ENCODE measurements at regions not wholly inside any gene's neighbourhood (a gene's known extent, or its start where the extent isn't known, plus 50 kb on each side); places are given as distances from the start of the nearest gene placed in this dataset.

DNA sequence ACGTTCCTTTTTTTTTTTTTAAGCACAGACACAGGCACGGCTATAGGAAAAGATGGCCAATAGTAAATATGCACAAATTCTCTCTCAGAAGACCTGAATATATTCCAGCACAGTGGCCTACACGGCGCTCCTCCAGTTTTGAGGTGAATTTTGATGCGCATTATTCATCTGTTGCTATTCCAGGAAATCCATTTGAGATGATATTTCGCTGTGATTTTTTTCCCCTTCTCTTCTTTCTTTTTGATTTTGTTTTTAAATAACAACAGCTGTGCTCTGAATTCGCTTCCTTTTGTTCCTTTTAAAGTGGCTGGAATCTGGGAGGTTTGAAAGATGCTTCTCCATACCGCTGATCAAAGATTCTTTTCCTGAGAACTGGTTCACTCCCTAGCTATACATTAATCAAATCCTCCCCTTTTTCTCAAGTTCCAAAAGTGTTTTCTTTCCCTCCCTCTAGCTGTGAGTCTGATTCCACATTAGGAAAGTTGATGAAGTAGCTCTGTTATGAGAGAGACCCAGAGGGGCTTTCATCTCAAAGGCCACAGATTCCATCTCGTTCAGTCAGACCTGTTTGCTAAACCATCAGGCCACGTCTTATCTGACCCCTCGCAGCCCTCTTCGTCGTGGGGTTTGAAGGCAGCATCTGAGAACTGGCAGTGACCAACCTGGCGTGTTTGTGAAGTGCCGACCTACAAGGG lies 602.7 kb upstream of the NRP1 start:
- H3K27ac ChIP-seq (ENCODE audit: insufficient read depth in 1 of 2, low read depth in 1 of 2, low read length in 2 of 2, poor library complexity in 1 of 2, severe bottlenecking in 2 of 2): no peak overlapping the region
- DNase-seq: no peak
- H3K27me3 ChIP-seq (replicated peaks in 2 of 5; ENCODE audit: control insufficient read depth in 4 of 5, insufficient read depth in 5 of 5, low read length in 4 of 5): peaks cover 0 to 2% (median 0%) of the 10 kb centered on the region in 5 experiments
- POLR2A ChIA-PET: no interaction called here
- no peaks in the 10 kb centered on the region for H3K36me3 ChIP-seq (ENCODE audit: control insufficient read depth in 4 of 4, insufficient read depth in 4 of 4, low read length in 3 of 4)
- H3K4me1 ChIP-seq (ENCODE audit: control extremely low read depth in 1 of 4, control insufficient read depth in 4 of 4, insufficient read depth in 4 of 4, low read length in 3 of 4): no peaks in the 10 kb centered on the region
- H3K4me3 ChIP-seq (ENCODE audit: control insufficient read depth in 1 of 7, extremely low read depth in 1 of 7, insufficient read depth in 4 of 7, low read depth in 2 of 7, low read length in 6 of 7): no peak overlapping the region
- 73% methylated on average over 13 of the region's 15 CpGs for WGBS (ENCODE audit: insufficient coverage)
- CTCF ChIA-PET: interaction anchor here (0.6 kb wide), 1 partner anchor 654 kb away, joined by 3 read pairs; no protein-coding TSS in a partner anchor
- H3K9me3 ChIP-seq (ENCODE audit: control extremely low read depth in 1 of 5, control insufficient read depth in 4 of 5, insufficient read depth in 2 of 5, low read depth in 1 of 5, low read length in 4 of 5): no peaks in the 10 kb centered on the region

DNA sequence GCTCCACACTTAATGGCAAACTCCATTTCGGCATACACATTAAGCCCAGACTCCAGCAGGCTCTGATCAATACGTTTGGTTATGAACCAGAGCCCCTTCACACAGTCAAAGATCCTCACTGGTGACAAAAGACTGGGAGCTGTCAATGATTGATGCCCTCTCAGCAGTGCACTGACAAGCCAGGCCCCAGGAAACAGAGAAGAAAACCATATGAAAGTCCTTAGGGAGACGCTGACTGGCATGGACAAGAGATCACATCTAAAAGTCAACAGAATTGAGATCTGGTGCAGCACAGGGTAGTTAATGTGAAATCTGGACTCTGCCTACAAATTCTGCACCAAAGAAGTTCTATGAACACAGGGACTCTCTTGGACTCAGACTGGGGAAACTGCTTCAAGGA lies 600.9 kb upstream of the NRP1 start:
- no peak overlapping the region for H3K27ac ChIP-seq (ENCODE audit: insufficient read depth in 1 of 2, low read depth in 1 of 2, low read length in 2 of 2, poor library complexity in 1 of 2, severe bottlenecking in 2 of 2)
- no peak for DNase-seq
- H3K9me3 ChIP-seq (ENCODE audit: control extremely low read depth in 1 of 5, control insufficient read depth in 4 of 5, insufficient read depth in 2 of 5, low read depth in 1 of 5, low read length in 4 of 5): no peaks in the 10 kb centered on the region
- H3K4me1 ChIP-seq (ENCODE audit: control extremely low read depth in 1 of 4, control insufficient read depth in 4 of 4, insufficient read depth in 4 of 4, low read length in 3 of 4): no peaks in the 10 kb centered on the region
- no peak overlapping the region for H3K4me3 ChIP-seq (ENCODE audit: control insufficient read depth in 1 of 7, extremely low read depth in 1 of 7, insufficient read depth in 4 of 7, low read depth in 2 of 7, low read length in 6 of 7)
- ChIA-PET CTCF (no interaction called here), POLR2A (no interaction called here)
- peaks cover 0 to 2% (median 0%) of the 10 kb centered on the region in 5 experiments for H3K27me3 ChIP-seq (replicated peaks in 2 of 5; ENCODE audit: control insufficient read depth in 4 of 5, insufficient read depth in 5 of 5, low read length in 4 of 5)
- 100% methylated on average over 2 of the region's 3 CpGs for WGBS (ENCODE audit: insufficient coverage)
- H3K36me3 ChIP-seq (ENCODE audit: control insufficient read depth in 4 of 4, insufficient read depth in 4 of 4, low read length in 3 of 4): no peaks in the 10 kb centered on the region

DNA sequence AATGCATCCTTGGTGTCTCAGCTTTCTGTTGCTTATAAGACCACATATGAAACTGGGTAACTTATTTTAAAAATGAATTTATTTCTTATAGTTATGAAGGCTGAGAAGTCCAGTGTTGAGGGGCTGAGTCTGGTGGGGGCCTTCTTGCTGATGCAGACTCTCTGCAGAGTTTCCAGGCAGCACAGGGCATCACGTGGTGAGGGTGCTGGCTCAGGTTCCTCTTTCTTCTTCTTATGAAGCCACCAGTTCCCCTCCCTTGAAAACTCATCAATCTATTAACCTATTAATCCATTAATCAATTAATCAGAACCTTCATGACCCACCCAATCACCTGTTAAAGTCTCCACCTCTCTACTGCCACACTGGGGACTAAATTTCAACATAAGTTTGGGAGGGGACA lies 595.6 kb upstream of the NRP1 start:
- 20% methylated on average over 1 of the region's 1 CpG for WGBS (ENCODE audit: insufficient coverage)

DNA sequence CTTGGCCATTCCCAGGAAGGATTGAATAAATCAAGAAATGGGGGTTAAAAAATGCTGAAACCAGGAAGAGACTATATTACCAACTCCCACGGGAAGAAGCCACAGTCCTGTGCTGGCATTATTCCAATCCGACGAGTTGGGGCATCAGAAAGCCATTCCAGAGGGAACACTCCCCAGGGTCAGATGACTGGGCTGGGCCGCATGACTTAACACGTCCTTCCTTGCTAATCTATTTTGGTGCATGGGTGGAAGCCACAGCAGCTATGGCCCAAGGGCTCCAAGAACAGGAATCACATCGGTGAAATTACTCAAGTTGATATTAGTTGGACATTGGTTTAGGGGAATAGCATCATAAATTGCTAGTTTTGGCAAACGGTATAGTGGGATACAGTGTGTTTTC lies 592.9 kb upstream of the NRP1 start:
- Histone ChIP-seq H3K4me1 (ENCODE audit: control extremely low read depth in 1 of 4, control insufficient read depth in 4 of 4, insufficient read depth in 4 of 4, low read length in 3 of 4) (peaks cover 0 to 4% (median 0%) of the 10 kb centered on the region in 4 experiments), H3K27me3 (replicated peaks in 2 of 5; ENCODE audit: control insufficient read depth in 4 of 5, insufficient read depth in 5 of 5, low read length in 4 of 5) (peaks cover 0 to 3% (median 0%) of the 10 kb centered on the region in 5 experiments), H3K4me3 (ENCODE audit: control insufficient read depth in 1 of 7, extremely low read depth in 1 of 7, insufficient read depth in 4 of 7, low read depth in 2 of 7, low read length in 6 of 7) (no peak overlapping the region), H3K27ac (ENCODE audit: insufficient read depth in 1 of 2, low read depth in 1 of 2, low read length in 2 of 2, poor library complexity in 1 of 2, severe bottlenecking in 2 of 2) (no peak overlapping the region), H3K36me3 (ENCODE audit: control insufficient read depth in 4 of 4, insufficient read depth in 4 of 4, low read length in 3 of 4) (no peaks in the 10 kb centered on the region), H3K9me3 (ENCODE audit: control extremely low read depth in 1 of 5, control insufficient read depth in 4 of 5, insufficient read depth in 2 of 5, low read depth in 1 of 5, low read length in 4 of 5) (peaks cover 0 to 2% (median 0%) of the 10 kb centered on the region in 5 experiments)
- ChIA-PET CTCF (no interaction called here), POLR2A (no interaction called here)
- no peak for DNase-seq
- 88% methylated on average over 6 of the region's 7 CpGs for WGBS (ENCODE audit: insufficient coverage)

More for the DNA sequence above, 595.6 kb upstream of the NRP1 start:
- Histone ChIP-seq H3K9me3 (ENCODE audit: control extremely low read depth in 1 of 5, control insufficient read depth in 4 of 5, insufficient read depth in 2 of 5, low read depth in 1 of 5, low read length in 4 of 5) (no peaks in the 10 kb centered on the region), H3K27ac (ENCODE audit: insufficient read depth in 1 of 2, low read depth in 1 of 2, low read length in 2 of 2, poor library complexity in 1 of 2, severe bottlenecking in 2 of 2) (no peak overlapping the region), H3K36me3 (ENCODE audit: control insufficient read depth in 4 of 4, insufficient read depth in 4 of 4, low read length in 3 of 4) (no peaks in the 10 kb centered on the region), H3K27me3 (replicated peaks in 2 of 5; ENCODE audit: control insufficient read depth in 4 of 5, insufficient read depth in 5 of 5, low read length in 4 of 5) (no peaks in the 10 kb centered on the region), H3K4me3 (ENCODE audit: control insufficient read depth in 1 of 7, extremely low read depth in 1 of 7, insufficient read depth in 4 of 7, low read depth in 2 of 7, low read length in 6 of 7) (no peak overlapping the region), H3K4me1 (ENCODE audit: control extremely low read depth in 1 of 4, control insufficient read depth in 4 of 4, insufficient read depth in 4 of 4, low read length in 3 of 4) (peaks cover 0 to 4% (median 0%) of the 10 kb centered on the region in 4 experiments)
- peak in 2 of 3 donors; percentile 17 to 37 for DNase-seq
- ChIA-PET CTCF (interaction anchor here (0.6 kb wide), 1 partner anchor 41 kb away, joined by 3 read pairs; no protein-coding TSS in a partner anchor), POLR2A (no interaction called here)

- WGBS (ENCODE audit: insufficient coverage): 100% methylated on average over 2 of the region's 5 CpGs
These were observed 587.6 kb upstream of the NRP1 start for GRCh38 chr10:33921970-33922605.

GRCh38 chr10:33920351-33920750 lies 585.9 kb upstream of the NRP1 start:
- H3K4me3 ChIP-seq (ENCODE audit: control insufficient read depth in 1 of 7, extremely low read depth in 1 of 7, insufficient read depth in 4 of 7, low read depth in 2 of 7, low read length in 6 of 7): no peak overlapping the region
- no peaks in the 10 kb centered on the region for H3K36me3 ChIP-seq (ENCODE audit: control insufficient read depth in 4 of 4, insufficient read depth in 4 of 4, low read length in 3 of 4)
- H3K27ac ChIP-seq (ENCODE audit: insufficient read depth in 1 of 2, low read depth in 1 of 2, low read length in 2 of 2, poor library complexity in 1 of 2, severe bottlenecking in 2 of 2): no peak overlapping the region
- H3K9me3 ChIP-seq (ENCODE audit: control extremely low read depth in 1 of 5, control insufficient read depth in 4 of 5, insufficient read depth in 2 of 5, low read depth in 1 of 5, low read length in 4 of 5): peaks cover 0 to 10% (median 3%) of the 10 kb centered on the region in 5 experiments
- WGBS (ENCODE audit: insufficient coverage): 100% methylated on average over 1 of the region's 1 CpG
- ChIA-PET CTCF (no interaction called here), POLR2A (interaction anchor here (0.6 kb wide), 1 partner anchor 203 kb away, joined by 3 read pairs; no protein-coding TSS in a partner anchor)
- peaks cover 0 to 24% (median 2%) of the 10 kb centered on the region in 5 experiments for H3K27me3 ChIP-seq (replicated peaks in 2 of 5; ENCODE audit: control insufficient read depth in 4 of 5, insufficient read depth in 5 of 5, low read length in 4 of 5)
- no peak for DNase-seq
- H3K4me1 ChIP-seq (ENCODE audit: control extremely low read depth in 1 of 4, control insufficient read depth in 4 of 4, insufficient read depth in 4 of 4, low read length in 3 of 4): no peaks in the 10 kb centered on the region

More at GRCh38 chr10:33921970-33922605, 587.6 kb upstream of the NRP1 start:
- Histone ChIP-seq H3K36me3 (ENCODE audit: control insufficient read depth in 4 of 4, insufficient read depth in 4 of 4, low read length in 3 of 4) (no peaks in the 10 kb centered on the region), H3K27ac (ENCODE audit: insufficient read depth in 1 of 2, low read depth in 1 of 2, low read length in 2 of 2, poor library complexity in 1 of 2, severe bottlenecking in 2 of 2) (no peak overlapping the region), H3K4me3 (ENCODE audit: control insufficient read depth in 1 of 7, extremely low read depth in 1 of 7, insufficient read depth in 4 of 7, low read depth in 2 of 7, low read length in 6 of 7) (no peak overlapping the region), H3K27me3 (replicated peaks in 2 of 5; ENCODE audit: control insufficient read depth in 4 of 5, insufficient read depth in 5 of 5, low read length in 4 of 5) (peaks cover 0 to 19% (median 2%) of the 10 kb centered on the region in 5 experiments), H3K9me3 (ENCODE audit: control extremely low read depth in 1 of 5, control insufficient read depth in 4 of 5, insufficient read depth in 2 of 5, low read depth in 1 of 5, low read length in 4 of 5) (peaks cover 0 to 10% (median 3%) of the 10 kb centered on the region in 5 experiments), H3K4me1 (ENCODE audit: control extremely low read depth in 1 of 4, control insufficient read depth in 4 of 4, insufficient read depth in 4 of 4, low read length in 3 of 4) (no peaks in the 10 kb centered on the region)
- ChIA-PET CTCF (no interaction called here), POLR2A (no interaction called here)
- peak in 1 of 3 donors; percentile 5 for DNase-seq

- 80% methylated on average over 1 of the region's 1 CpG for WGBS (ENCODE audit: insufficient coverage)
- Histone ChIP-seq H3K36me3 (ENCODE audit: control insufficient read depth in 4 of 4, insufficient read depth in 4 of 4, low read length in 3 of 4) (no peaks in the 10 kb centered on the region), H3K27me3 (replicated peaks in 2 of 5; ENCODE audit: control insufficient read depth in 4 of 5, insufficient read depth in 5 of 5, low read length in 4 of 5) (peaks cover 0 to 24% (median 2%) of the 10 kb centered on the region in 5 experiments), H3K27ac (ENCODE audit: insufficient read depth in 1 of 2, low read depth in 1 of 2, low read length in 2 of 2, poor library complexity in 1 of 2, severe bottlenecking in 2 of 2) (no peak overlapping the region), H3K9me3 (ENCODE audit: control extremely low read depth in 1 of 5, control insufficient read depth in 4 of 5, insufficient read depth in 2 of 5, low read depth in 1 of 5, low read length in 4 of 5) (peaks cover 0 to 10% (median 3%) of the 10 kb centered on the region in 5 experiments), H3K4me1 (ENCODE audit: control extremely low read depth in 1 of 4, control insufficient read depth in 4 of 4, insufficient read depth in 4 of 4, low read length in 3 of 4) (no peaks in the 10 kb centered on the region), H3K4me3 (ENCODE audit: control insufficient read depth in 1 of 7, extremely low read depth in 1 of 7, insufficient read depth in 4 of 7, low read depth in 2 of 7, low read length in 6 of 7) (no peak overlapping the region)
- DNase-seq: no peak
- CTCF ChIA-PET: no interaction called here
- POLR2A ChIA-PET: no interaction called here
These were observed 584.8 kb upstream of the NRP1 start for GRCh38 chr10:33919244-33919643.

Measured in common myeloid progenitor, CD34-positive (primary cell).